Effector memory CD8-positive, alpha-beta T cell (primary cell): ENCODE measurements at regions not wholly inside any gene's neighbourhood (a gene's known extent, or its start where the extent isn't known, plus 50 kb on each side); places are given as distances from the start of the nearest gene placed in this dataset.

ENCODE experiments used
- ATAC-seq: fragments of 150-1000 bp; cut with Tn5 transposase; replicated peaks from 2 replicates; pipeline ENCODE4 v1.10.0; 2021; ENCODE audit warnings: mild to moderate bottlenecking, moderate library complexity
- DNase-seq, 3 experiments: peaks; one replicate each; pipeline ENCODE4 v3.0.0; 2021
- H3K27ac Mint-ChIP-seq, 2 donors: one replicate each; pipeline ENCODE4 v1.8.0; 2022; ENCODE audit warnings: mild to moderate bottlenecking in 2 of 2, mixed read lengths in 2 of 2, moderate library complexity in 2 of 2
- H3K27me3 Mint-ChIP-seq, 2 donors: one replicate each; pipeline ENCODE4 v1.8.0; 2022; ENCODE audit warnings: mixed read lengths in 2 of 2
- H3K36me3 Mint-ChIP-seq: one replicate; pipeline ENCODE4 v1.8.0; 2022; ENCODE audit warnings: mild to moderate bottlenecking, moderate library complexity, mixed read lengths; ENCODE audit not compliant: insufficient read depth
- H3K4me1 Mint-ChIP-seq, 2 donors: one replicate each; pipeline ENCODE4 v1.8.0; 2022; ENCODE audit warnings: low read depth in 2 of 2, mixed read lengths in 2 of 2
- H3K4me3 Mint-ChIP-seq, 2 donors: one replicate each; pipeline ENCODE4 v1.8.0; 2022; ENCODE audit warnings: mild to moderate bottlenecking in 2 of 2, mixed read lengths in 2 of 2, moderate library complexity in 2 of 2
- H3K9me3 Mint-ChIP-seq, 2 donors: one replicate each; pipeline ENCODE4 v1.8.0; 2022; ENCODE audit warnings: mixed read lengths in 2 of 2

DNA sequence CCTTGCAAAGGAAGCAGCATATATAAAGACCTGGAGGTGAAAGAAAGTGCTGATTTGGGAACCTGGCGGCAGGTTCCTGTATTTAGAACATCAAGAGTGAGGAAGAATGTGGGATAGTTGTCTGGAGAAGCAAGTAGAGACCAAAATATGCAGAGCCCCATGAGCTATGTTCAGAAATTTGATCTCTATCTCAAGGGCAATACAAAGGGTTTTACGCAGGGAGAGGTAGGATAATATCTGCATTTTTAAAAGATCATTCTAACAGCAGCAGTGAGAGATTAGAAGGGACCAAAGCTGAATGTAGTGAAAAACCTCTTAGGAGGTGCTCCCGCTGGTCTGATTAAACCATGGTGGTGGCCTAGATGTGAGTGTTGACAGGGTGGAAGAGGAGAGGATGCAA, 453.9 kb upstream of the PKN2 start:
- no peaks in the 10 kb centered on the region for H3K4me1 Mint-ChIP-seq

DNA sequence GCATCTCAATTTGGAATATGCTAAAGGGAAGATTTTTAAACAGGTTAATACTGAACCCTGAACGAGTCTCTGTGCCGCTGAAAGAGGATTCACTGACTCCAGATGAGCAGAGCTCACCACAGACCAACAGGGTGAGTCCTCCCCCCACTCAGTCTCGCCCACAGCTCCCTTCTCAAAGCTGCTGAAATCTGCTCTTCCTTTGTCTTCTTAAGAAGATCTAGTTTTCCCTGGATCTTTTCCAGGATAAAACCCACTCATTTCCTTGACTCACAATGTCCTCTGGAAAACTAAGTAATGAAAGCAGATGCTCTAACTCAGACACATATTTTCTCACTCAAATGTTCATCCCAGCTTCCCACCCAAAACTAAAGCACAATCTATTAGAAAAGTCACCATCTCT, 447.0 kb upstream of the PKN2 start:
- H3K36me3 Mint-ChIP-seq: no peaks in the 10 kb centered on the region
- no peaks in the 10 kb centered on the region for H3K27me3 Mint-ChIP-seq
- DNase-seq: no peak
- H3K9me3 Mint-ChIP-seq: peaks cover 7 to 9% of the 10 kb centered on the region in 2 donors
- no peak overlapping the region for H3K4me3 Mint-ChIP-seq
- no peaks in the 10 kb centered on the region for H3K4me1 Mint-ChIP-seq
- no peak overlapping the region for H3K27ac Mint-ChIP-seq
- ATAC-seq: no peak

More for the DNA sequence above, 453.9 kb upstream of the PKN2 start:
- ATAC-seq: no peak
- no peaks in the 10 kb centered on the region for H3K27me3 Mint-ChIP-seq
- peaks cover 0 to 4% of the 10 kb centered on the region in 2 donors for H3K9me3 Mint-ChIP-seq
- no peaks in the 10 kb centered on the region for H3K36me3 Mint-ChIP-seq
- no peak for DNase-seq
- H3K27ac Mint-ChIP-seq: no peak overlapping the region
- H3K4me3 Mint-ChIP-seq: no peak overlapping the region

DNA sequence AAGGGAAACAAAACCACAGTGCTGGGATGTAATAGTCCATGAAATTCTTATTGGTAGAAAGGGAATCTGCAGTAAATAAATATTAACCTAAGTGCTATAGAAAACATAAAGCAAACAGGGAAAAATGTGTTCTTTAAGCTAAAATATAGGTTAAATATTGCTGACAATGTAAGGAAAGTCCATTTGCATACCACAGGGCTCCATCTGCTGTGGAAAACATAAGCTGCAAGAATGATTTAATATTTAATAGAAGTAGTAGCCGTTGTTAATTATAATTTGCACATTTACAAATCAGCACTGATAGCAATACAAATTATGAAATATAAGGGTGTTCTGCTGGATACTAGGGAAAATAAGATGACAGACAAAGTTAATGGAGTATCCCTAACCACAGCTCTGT, 444.9 kb upstream of the PKN2 start:
- Mint-ChIP-seq H3K36me3 (no peaks in the 10 kb centered on the region), H3K27me3 (no peaks in the 10 kb centered on the region), H3K9me3 (peaks cover 7 to 11% of the 10 kb centered on the region in 2 donors), H3K4me3 (no peak overlapping the region), H3K27ac (no peak overlapping the region), H3K4me1 (no peaks in the 10 kb centered on the region)
- DNase-seq: no peak
- ATAC-seq: no peak

DNA sequence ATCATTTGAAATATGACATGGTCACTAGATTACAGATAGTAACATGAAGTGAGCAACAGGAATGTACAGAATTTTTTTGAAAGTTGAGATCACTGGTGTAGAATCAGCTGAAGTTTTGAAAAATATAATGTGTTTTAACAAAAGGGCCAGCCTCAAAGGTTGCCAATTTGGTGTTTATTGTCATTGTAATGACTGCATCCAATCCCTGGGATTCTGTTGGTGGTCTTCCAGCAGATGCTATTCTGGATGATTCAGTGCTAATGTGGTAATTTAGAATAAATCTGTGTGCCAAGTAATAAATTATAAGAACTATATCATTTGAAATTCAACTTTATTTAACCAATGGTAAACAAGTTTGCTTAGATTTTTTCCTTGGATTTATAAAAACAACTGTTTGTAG, 436.4 kb upstream of the PKN2 start:
- DNase-seq: no peak
- H3K27ac Mint-ChIP-seq: no peak overlapping the region
- no peak for ATAC-seq
- peaks cover 4% of the 10 kb centered on the region for H3K36me3 Mint-ChIP-seq
- H3K27me3 Mint-ChIP-seq: no peaks in the 10 kb centered on the region
- H3K4me1 Mint-ChIP-seq: no peaks in the 10 kb centered on the region
- peaks cover 0 to 6% of the 10 kb centered on the region in 2 donors for H3K9me3 Mint-ChIP-seq
- H3K4me3 Mint-ChIP-seq: no peak overlapping the region

DNA sequence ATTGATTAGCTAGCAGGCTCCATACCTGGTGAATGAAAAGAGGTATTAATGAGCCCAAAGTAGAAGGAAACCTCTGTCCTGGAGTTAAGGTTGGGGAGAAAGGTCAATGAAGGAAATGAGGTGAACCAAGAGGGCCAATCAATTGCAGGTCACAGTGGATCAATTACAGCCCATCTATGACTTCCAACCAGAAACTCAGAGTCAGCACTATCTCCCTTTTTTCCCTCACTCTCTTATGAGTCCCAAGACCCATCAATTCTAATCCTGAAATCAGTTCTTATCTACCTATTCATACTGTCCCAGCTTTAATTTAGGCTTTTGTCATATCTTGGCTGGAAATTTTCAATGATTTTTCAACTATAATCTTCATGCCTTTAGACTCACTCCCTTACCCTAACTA, 433.2 kb upstream of the PKN2 start:
- H3K4me1 Mint-ChIP-seq: no peaks in the 10 kb centered on the region
- no peaks in the 10 kb centered on the region for H3K9me3 Mint-ChIP-seq
- no peak for ATAC-seq
- H3K36me3 Mint-ChIP-seq: peaks cover 4% of the 10 kb centered on the region
- DNase-seq: no peak
- H3K27me3 Mint-ChIP-seq: no peaks in the 10 kb centered on the region
- H3K27ac Mint-ChIP-seq: no peak overlapping the region
- H3K4me3 Mint-ChIP-seq: no peak overlapping the region

DNA sequence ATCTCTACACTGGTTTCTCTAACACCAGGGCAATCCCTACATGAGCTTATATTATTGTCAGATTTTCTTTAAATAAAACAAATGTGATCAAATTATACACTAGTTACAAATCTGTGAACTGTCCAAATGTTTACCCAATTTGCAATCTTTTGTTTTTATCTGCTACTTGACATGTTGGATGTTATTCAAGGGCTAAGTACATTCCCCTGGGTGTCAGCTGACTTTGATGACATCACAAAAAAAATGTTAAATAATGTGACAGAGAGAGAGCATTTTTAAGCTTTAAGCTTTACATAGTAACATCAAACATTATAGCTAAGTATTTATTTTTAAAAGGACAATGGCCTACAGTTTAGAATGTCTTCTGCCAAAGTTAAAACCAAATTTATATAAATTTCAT, 431.3 kb upstream of the PKN2 start:
- no peaks in the 10 kb centered on the region for H3K27me3 Mint-ChIP-seq
- H3K36me3 Mint-ChIP-seq: no peaks in the 10 kb centered on the region
- H3K27ac Mint-ChIP-seq: no peak overlapping the region
- H3K4me1 Mint-ChIP-seq: no peaks in the 10 kb centered on the region
- no peak for ATAC-seq
- DNase-seq: no peak
- no peak overlapping the region for H3K4me3 Mint-ChIP-seq
- no peaks in the 10 kb centered on the region for H3K9me3 Mint-ChIP-seq

DNA sequence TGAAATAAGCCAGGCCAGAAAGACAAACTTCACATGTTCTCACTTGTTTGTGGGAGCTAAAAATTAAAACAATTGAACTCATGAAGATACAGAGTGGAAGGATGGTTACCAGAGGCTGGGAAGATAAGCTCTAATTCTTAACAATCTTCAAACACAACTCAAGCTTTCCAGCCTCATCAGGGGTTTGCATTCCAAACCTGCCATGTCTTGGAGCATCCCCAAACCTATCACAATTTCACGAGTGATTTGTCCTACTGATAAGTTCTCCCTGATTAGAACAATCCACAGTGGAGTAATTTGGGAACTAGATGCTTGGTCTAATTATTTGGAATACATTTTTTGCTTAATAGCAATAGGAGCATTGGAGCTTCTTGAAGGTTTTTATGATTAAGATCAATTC, 418.5 kb upstream of the PKN2 start:
- H3K27ac Mint-ChIP-seq: no peak overlapping the region
- H3K4me3 Mint-ChIP-seq: no peak overlapping the region
- peaks cover 0 to 3% of the 10 kb centered on the region in 2 donors for H3K9me3 Mint-ChIP-seq
- ATAC-seq (no peak), DNase-seq (no peak)
- no peaks in the 10 kb centered on the region for H3K36me3 Mint-ChIP-seq
- no peaks in the 10 kb centered on the region for H3K4me1 Mint-ChIP-seq
- no peaks in the 10 kb centered on the region for H3K27me3 Mint-ChIP-seq

DNA sequence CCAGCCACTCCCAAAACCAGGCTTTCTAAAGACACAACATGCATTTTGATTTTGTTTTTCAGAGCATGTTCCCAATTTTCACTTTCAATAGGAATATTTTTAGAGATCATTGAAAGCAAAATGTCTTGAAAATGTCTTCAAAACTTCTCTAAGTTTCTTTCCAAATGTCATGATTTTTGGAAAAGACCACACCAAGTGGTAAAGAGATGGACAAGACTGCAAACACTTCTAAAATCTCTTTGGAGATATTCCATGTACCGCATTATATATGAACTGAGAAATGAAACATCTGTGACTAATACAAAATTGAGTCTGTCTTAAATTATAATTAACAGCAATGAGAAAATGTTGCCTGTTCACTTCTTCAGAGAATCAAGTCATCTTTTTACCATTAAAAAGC, 418.0 kb upstream of the PKN2 start:
- no peak for DNase-seq
- H3K4me1 Mint-ChIP-seq: no peaks in the 10 kb centered on the region
- peaks cover 0 to 3% of the 10 kb centered on the region in 2 donors for H3K9me3 Mint-ChIP-seq
- no peak overlapping the region for H3K27ac Mint-ChIP-seq
- no peak overlapping the region for H3K4me3 Mint-ChIP-seq
- H3K27me3 Mint-ChIP-seq: no peaks in the 10 kb centered on the region
- no peaks in the 10 kb centered on the region for H3K36me3 Mint-ChIP-seq
- ATAC-seq: no peak

DNA sequence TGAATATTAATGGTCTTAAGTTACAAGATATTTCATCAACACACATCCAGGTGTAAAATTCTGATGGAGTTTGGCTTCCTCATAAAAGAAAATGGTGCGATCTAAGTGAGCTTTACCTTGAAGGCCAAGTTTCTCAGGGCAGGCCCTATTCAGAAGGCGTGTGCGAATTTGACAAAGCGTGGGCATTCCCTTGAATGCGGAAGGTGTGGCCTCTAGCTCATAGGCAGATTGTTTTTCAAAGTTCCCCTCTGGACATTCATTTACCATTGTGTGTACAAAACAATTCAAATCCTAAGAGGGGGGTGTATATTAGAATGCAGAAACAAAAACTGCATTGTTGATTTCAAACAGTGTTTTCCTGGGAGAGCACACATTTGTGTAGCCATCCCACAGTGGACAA, 411.9 kb upstream of the PKN2 start:
- no peak for DNase-seq
- Mint-ChIP-seq H3K9me3 (no peaks in the 10 kb centered on the region), H3K27ac (no peak overlapping the region), H3K4me3 (no peak overlapping the region), H3K4me1 (no peaks in the 10 kb centered on the region), H3K27me3 (no peaks in the 10 kb centered on the region), H3K36me3 (no peaks in the 10 kb centered on the region)
- ATAC-seq: no peak

DNA sequence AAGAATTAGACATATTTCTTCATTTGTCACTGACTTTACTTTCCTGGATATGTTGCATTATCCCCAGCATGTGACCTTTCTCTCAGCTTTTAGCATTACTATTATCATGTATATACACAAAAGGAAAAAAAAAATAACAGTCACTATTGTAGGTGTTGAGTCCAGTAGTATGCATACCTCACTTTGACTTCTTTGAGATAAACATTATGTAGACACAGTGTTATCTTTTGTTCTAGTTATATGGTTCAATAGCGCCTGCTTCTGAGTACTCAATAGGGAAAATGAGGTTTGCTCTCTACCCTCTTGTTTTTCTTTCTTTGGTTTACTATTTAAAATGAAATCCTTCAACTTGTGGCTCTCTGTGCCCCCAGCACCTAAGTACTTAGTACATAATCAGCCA, 409.6 kb upstream of the PKN2 start:
- Mint-ChIP-seq H3K27ac (no peak overlapping the region), H3K9me3 (peaks cover 0 to 3% of the 10 kb centered on the region in 2 donors), H3K27me3 (no peaks in the 10 kb centered on the region), H3K36me3 (no peaks in the 10 kb centered on the region), H3K4me1 (no peaks in the 10 kb centered on the region), H3K4me3 (no peak overlapping the region)
- no peak for DNase-seq
- ATAC-seq: no peak

DNA sequence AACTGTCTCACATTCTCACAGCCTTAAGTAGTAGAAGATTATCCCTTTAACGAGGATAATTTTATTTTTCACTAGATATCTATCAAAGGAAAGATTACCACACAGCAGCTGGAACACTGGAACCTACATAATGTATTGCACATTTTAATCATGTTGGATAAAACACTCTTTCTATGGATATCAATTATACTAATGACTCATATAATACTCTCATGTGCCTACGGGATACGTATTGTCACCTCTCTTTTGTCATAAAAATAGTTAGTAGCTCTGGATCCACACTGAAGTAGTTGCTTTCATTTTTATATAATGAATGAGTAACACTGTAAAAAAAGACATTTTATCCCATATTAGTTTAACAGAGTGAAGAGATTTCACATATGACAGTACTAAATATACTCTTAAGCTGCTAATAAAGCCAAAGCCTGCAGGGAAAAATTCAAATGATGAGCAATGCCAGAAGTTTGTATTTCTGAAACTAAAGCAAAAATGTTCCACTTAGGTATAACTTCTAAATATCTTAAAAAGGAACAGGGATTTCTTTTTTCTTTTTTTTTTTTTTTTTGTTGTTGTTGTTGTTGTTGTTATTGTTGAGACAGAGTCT, 408.7 kb upstream of the PKN2 start:
- no peak for ATAC-seq
- Mint-ChIP-seq H3K4me3 (no peak overlapping the region), H3K36me3 (no peaks in the 10 kb centered on the region), H3K9me3 (peaks cover 0 to 8% of the 10 kb centered on the region in 2 donors), H3K4me1 (no peaks in the 10 kb centered on the region), H3K27ac (no peak overlapping the region), H3K27me3 (no peaks in the 10 kb centered on the region)
- no peak for DNase-seq

DNA sequence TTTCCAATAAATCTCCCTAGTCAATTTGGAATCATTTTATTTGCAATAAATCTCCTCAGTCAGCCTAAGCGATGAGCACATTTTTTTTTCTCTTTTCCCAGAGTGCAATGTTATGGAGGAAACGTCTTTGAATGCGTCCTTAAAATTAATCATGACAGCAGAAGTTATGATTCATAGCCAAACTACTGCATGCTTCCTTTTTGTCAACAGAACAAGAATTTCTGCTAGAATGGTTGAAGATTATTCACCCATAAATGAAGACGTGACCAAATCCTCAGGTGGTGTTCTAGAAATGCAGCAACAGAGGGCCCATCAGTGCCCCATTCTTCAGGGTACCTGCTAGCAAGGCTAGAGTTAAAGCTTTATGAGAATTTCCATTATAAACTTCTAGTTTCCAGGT, 407.9 kb upstream of the PKN2 start:
- H3K27me3 Mint-ChIP-seq: no peaks in the 10 kb centered on the region
- DNase-seq (no peak), ATAC-seq (no peak)
- H3K4me1 Mint-ChIP-seq: no peaks in the 10 kb centered on the region
- no peak overlapping the region for H3K27ac Mint-ChIP-seq
- H3K9me3 Mint-ChIP-seq: peaks cover 0 to 8% of the 10 kb centered on the region in 2 donors
- H3K36me3 Mint-ChIP-seq: no peaks in the 10 kb centered on the region
- H3K4me3 Mint-ChIP-seq: no peak overlapping the region

DNA sequence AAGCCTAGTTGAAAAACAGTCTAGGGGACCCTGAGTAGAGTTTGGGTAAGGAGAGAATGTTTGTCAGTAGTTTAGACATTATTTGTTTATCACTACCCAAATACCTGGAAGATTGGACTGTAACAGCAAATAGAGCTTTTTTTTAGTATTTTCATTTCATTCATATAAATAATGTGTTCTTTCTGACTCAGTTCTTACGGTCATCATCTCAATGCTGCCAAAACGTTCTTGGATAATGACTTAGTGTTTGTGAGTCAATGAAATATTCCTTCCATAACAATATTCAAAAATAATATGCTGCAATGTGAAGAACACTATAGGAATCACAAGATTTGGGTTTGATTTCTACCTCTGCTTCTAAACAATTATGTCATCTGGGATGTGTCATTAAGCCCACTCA, 400.0 kb upstream of the PKN2 start:
- Mint-ChIP-seq H3K27ac (no peak overlapping the region), H3K4me3 (no peak overlapping the region), H3K4me1 (no peaks in the 10 kb centered on the region), H3K36me3 (no peaks in the 10 kb centered on the region), H3K27me3 (no peaks in the 10 kb centered on the region), H3K9me3 (peaks cover 0 to 9% of the 10 kb centered on the region in 2 donors)
- ATAC-seq: no peak
- no peak for DNase-seq

DNA sequence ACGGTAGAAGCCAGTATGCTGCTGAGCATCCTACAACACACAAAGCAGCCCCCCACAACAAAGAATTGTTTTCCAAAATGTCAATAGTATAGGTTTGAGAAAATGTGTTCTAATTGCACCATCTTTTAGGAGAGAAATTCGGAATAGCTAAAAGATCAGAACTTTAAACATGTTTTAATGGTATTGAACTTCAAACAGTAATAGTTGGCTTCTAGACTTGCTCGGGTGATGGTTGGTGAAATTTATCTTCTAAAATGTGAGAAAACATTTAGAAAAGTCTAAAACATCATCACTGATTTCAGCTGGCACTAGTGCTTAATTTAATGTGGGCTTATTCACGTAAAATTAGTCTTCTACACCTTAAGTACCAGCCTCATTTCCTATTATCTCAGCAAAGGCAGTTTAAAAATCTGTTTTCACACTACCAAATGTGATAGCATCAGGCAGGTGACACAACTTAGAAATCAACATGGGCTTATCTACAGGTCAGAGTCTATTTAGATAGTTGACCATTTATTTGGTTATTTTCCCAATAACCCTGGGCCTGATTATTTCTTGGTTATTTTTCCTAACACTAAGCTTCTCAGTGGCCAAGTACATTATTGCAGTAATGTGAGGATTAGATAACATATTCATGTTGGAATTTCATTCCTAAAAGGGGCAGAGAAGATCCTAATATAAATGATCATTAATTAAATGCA, 399.3 kb upstream of the PKN2 start:
- Mint-ChIP-seq H3K27me3 (no peaks in the 10 kb centered on the region), H3K9me3 (peaks cover 0 to 6% of the 10 kb centered on the region in 2 donors), H3K4me3 (no peak overlapping the region), H3K36me3 (no peaks in the 10 kb centered on the region), H3K27ac (no peak overlapping the region), H3K4me1 (no peaks in the 10 kb centered on the region)
- no peak for ATAC-seq
- no peak for DNase-seq
